NCI-H187 treated with DMSO at 0.1 percent for 48 hours (cell line): ENCODE measurements at regions not wholly inside any gene's neighbourhood (a gene's known extent, or its start where the extent isn't known, plus 50 kb on each side); places are given as distances from the start of the nearest gene placed in this dataset.

Experiments used
- DNase-seq: peaks from one replicate; lab custom pipeline; 2025; lab: John Stamatoyannopoulos, UW

DNA sequence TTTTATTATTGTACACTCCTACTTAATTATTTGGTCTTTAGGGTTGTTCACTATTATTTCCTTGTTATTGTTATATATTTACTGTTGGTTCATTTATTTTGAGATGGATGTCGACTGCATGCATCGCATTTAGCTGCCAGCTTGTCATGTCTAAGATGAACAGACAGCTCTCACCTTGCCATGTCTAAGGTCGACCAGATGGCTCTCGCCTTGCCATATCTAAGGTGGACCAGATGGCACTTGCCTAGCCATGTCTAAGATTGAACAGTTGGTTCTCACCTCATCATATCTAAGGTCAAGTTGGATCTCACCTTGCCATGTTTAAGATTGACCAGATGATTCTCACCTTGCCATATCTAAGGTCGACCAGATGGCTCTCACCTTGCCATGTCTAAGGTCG lies 1440.9 kb downstream of the UQCRFS1 start:
- DNase-seq, result no peak

DNA sequence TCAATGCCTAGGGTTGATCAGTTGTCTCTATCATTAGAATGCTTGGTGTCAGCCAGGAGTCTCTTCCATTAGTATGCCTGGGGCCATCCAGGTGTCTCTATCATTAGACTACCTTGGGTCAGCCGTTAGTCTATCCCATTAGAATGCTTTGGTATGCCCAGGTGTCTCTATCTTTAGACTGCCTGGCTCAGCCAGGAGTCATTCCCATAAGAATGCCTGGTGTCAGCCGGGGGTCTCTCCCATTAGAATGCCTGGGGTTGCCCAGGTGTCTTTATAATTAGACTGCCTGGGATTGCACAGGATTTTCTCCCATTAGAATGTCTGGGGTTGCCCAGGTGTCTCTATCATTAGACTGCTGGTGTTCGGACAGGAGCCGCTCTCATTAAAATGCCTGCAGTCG lies 1442.9 kb downstream of the UQCRFS1 start:
- no peak for DNase-seq

DNA sequence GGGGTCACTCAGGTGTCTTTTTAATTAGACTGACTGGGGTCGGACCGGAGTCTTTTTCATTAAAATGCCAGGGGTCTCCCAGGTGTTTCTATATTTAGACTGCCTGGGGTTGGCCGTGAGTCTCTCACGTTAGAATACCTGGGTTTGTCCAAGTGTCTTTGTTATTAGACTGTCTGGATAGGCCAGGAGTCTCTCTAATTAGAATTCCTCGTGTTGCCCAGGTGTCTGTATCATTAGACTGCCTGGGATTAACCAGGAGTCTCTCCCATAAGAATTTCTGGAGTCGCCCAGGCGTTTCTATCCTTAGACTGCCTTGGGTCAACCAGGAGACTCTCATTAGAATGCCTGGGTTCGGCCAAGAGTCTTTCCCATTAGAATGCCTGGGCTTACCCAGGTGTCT lies 1445.7 kb downstream of the UQCRFS1 start:
- no peak for DNase-seq

DNA sequence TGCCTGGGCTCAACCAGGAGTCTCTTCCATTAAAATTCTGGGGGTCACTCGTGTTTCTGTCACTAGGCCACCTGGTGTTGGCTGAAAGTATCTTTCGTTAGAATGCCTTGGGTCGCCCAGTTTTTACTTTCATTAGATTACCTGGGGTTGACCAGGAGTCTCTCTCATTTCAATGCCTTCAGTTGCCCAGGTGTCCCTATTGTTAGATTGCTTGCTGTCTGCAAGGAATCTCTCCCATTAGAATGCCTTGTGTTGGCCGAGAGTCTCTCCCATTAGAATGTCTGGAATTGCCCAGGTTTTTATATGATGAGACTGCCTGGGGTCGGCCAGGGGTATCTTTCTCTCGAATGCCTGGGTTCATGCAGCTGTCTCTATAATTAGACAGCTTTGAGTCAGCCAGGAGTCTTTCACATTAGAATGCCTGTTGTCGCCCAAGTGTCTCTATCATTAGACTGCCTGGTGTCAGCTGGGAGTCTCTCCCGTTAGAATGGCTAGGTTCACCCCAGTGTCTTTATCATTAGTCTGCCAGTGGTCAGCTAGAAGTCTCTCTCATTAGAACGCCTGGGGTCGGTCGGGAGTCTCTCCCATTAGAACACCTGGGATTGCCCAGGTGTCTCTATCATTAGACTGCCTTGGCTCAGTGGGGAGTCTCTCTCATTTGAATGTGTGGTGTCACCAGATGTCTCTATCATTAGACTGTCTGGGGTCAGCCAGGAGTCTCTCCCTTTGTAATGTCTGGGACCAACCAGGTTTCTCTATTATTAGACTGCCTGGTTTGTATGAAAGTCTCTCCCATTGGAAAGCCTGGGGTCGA lies 1446.8 kb downstream of the UQCRFS1 start:
- no peak for DNase-seq

DNA sequence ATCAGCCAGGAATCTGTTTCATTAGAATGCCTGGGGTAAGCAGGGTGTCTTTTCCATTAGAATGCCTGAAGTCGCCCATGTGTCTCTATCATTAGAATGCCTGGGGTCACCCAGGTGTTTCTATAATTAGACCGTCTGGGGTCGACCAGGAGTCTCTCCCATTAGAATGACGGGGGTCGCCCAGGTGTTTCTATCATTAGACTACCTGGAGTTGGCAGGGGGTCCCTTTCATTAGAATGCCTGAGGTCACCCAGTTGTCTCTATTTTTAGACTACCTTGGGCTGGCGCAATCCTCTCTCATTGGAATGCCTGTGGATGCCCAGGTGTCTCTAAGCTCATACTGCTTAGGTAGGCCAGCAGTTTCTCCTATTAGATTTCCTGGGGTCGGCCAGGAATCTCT lies 1447.6 kb downstream of the UQCRFS1 start:
- no peak for DNase-seq

DNA sequence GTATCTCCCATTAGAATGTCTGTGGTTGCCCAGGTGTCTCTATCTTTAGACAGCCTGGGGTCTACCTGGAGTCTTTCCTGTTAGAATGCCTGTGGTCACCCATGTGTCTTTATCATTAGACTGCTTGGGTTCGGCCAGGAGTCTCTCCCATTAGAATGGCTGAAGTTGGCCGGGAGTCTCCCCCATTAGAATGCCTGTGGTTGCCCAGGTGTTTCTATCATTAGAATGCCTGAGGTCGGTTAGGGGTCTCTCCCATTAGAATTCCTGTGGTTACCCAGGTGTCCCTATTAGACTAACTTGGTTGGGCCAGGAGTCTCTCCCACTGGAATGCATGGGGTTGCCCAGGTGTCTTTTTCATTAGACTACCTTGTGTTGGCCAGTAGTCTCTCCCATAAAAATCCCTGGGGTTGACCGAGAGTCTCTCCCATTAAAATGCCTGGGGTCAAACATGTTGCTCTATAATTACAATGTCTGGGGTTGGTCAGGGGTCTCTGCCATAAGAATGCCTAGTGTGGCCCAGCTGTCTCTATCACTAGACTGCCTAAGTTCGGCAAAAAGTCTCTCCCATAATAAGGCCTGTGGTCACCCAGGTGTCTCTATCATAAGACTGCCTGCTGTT lies 1448.7 kb downstream of the UQCRFS1 start:
- no peak for DNase-seq

DNA sequence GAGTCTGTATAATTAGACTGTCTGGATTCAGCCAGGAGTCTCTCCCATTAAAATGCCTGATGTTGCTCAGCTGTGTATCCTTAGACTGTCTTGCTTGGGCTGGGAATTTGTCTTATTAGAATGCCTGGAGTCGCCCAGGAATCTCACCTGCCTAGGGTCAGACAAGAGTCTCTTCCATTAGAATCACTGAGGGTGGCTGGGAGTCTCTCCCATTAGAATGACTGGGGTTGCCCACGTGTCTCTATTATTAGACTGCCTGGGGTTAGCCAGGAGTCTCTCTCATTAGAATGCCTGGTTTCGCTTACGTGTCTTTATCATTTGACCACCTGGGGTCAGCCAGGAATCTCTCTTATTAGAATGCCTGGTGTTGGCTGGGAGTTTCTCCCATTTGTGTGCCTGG lies 1450.0 kb downstream of the UQCRFS1 start:
- no peak for DNase-seq

DNA sequence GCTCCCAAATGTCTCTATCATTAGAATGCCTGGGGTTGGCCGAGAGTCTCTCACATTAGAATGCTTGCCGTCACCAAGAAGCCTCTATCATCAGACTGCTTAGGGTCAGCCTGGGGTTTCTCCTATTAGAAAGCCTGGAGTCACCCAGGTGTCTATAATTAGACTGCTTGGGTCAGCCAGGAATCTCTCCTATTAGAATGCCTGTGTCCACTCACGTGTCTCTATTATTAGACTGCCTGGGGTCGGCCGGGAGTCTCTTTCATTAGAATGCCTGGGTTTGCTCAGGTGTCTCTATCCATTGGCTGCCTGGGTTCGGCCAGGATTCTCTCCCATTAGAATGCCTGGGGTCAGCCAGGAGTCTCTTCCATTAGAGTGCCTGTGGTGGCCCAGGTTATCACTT lies 1453.1 kb downstream of the UQCRFS1 start:
- DNase-seq, result no peak

DNA sequence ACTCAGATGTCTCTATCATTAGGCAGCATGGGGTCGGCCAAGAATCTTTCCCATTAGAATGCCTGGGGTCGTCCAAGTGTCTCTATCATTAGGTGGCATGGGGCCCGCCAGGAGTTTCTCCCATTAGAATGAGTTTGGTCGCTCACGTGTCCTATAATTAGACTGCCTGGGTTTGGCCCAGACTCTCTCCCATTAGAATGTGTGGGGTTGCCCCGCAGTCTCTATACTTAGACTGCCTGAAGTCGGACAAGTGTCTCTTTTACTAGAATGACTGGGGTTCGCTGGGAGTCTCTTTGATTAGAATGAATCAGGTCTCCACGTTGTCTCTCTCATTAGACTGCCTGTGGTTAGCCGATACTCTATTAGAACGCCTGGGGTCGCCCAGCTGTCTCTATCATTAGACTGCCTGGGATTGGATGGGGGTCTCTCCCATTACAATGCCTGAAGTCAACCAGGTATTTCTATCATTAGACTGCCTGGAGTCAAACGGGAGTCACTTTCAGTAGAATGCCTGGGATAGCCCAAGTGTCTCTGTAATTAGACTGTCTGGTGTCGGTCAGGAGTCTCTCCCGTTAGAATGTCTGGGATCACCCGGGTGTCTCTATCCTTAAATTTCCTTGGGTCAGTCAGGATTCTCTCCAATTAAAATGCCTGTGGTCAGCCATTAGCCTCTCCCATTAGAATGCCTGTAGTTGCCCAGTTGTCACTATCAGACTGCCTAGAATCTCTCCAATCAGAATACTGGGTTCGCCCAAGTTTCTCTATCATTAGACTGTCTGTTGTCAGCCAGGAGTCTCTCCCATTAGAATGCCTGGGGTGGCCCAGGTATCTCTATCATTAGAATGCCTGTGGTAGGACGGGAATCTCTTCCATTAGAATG lies 1454.1 kb downstream of the UQCRFS1 start:
- DNase-seq, result no peak

DNA sequence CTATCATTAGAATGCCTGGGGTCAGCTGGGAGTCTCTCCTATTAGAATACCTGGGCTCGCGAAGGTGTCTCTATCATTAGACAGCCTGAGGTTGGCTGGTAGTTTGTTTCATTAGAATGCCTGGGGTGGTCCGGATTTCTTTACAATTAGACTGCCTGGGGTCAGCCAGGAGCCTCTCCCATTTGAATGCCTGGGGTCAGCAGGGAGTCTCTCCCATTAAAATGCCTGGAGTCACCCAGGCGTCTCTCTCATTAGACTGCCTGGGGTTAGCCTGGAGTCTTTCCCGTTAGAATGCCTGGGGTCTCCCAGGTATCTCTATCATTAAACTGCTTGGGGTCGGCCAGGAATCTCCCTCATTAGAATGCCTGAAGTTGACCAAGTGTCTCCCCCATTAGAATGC lies 1458.3 kb downstream of the UQCRFS1 start:
- DNase-seq, result no peak

DNA sequence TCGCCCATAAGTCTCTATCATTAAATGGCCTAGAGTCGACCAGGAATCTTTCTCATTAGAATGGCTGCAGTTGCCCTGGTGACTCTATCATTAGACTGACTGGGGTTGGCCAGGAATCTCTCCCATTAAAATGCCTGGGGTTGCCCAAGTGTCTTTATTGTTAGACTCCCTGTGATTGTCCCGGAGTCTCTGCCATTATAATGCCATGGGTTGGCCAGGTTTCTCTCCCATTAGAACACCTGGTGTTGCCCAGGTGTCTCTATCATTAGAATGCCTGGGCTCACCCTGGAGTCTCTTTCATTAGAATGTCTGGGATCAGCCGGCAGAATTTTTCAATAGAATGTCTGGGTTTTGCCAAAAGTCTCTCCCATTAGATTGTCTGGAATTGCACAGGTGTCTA lies 1459.3 kb downstream of the UQCRFS1 start:
- no peak for DNase-seq

DNA sequence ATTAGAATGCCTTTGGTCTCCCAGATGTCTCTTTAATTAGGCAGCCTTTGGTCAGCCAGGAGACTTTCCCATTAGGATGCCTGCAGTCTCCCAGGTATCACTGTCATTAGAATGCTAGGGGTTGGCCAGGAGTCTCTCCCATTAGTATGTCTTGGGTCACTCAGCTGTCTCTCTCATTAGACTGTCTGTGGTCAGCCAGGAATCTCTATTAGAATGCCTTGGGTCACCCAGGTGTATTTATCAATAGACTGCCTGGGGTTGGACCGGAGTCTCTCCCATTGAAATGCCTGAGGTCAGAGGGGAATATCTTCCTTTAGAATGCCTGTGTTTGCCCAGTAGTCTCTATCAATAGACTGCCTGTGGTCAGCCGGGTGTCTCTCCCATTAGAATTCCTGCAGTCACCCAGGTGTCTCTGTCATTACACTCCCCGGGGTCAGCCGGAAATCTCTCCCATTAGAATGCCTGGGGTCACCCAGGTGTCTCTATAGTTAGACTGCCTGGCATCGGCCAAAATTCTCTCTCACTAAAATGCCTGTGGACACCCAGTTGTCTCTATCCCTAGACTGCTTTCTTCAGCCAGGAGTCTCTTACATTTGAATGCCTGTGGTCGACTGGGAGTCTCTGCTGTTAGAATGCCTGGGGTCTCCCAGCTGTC lies 1460.3 kb downstream of the UQCRFS1 start:
- no peak for DNase-seq

DNA sequence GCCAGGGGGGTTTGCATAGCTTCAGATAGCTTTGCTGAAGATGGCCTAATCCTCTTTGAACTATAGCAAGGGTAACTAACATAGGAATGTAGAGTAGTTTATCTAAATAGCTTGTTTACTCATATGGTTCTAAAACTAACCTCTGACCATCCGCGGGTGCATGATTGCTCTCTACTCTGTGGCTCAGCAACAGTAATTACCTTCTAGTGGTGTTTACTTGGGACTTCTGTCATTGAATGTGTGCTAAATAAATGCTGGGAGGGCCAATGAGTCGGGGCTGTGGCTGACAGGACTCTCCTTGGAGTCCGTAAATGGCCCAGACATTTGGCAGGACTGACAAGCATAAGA lies 1461.9 kb downstream of the UQCRFS1 start:
- DNase-seq, result no peak

DNA sequence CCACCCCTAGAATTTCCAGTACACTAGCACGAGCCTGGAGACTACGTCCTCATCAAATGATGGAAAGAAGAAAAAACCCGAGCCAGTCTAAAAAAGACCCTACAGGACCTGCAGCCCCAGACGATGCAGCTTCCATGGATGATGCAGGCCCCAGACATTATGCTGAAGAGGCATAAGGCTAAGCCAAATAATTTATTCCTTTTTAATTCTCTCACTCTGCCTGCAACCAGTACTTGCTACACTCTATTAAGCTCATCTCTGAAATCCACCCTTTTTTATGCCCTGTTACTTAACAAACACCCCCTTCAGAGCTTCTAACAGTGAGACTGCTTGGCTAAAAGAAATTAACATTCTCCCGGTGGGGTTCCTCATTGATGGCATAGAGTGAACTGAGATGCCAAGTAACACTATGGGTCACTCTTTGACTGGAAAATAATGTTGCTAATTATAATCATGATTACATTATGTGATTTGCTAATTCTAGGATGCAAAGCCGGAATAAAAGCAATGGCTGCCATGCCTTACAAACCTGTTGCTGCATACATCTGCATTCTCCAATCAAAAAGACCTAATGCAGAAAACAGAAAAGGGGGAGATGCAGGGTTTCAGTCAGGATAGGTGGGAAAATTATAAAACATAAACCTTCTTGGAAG lies 1462.4 kb downstream of the UQCRFS1 start:
- DNase-seq, result no peak

DNA sequence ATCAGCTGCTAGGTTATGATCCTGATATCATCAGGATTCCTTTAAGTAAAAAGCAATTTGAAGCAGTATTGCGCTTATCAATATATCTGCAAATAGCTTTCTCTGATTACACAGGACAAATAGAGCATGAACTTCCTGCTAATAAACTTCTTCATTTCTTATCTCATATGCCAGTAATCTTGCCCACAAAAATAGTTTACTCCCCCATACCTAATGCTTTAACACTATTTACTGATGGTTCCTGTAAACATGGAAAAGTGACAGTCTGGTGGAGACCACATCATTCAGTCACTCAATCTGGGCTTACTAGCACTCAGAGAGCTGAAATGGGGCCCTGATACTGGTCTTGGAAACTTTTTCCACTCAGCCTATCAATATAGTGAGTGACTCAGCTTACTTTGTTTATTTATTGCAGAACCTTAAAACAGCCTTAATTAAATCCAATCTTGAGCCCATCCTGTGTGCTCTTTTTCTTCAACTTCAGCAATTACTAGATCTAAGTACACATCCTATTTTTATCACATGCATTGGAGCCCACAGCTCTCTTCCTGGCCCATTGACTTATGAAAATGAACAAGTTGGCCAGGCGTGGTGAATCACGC lies 1464.3 kb downstream of the UQCRFS1 start:
- no peak for DNase-seq

DNA sequence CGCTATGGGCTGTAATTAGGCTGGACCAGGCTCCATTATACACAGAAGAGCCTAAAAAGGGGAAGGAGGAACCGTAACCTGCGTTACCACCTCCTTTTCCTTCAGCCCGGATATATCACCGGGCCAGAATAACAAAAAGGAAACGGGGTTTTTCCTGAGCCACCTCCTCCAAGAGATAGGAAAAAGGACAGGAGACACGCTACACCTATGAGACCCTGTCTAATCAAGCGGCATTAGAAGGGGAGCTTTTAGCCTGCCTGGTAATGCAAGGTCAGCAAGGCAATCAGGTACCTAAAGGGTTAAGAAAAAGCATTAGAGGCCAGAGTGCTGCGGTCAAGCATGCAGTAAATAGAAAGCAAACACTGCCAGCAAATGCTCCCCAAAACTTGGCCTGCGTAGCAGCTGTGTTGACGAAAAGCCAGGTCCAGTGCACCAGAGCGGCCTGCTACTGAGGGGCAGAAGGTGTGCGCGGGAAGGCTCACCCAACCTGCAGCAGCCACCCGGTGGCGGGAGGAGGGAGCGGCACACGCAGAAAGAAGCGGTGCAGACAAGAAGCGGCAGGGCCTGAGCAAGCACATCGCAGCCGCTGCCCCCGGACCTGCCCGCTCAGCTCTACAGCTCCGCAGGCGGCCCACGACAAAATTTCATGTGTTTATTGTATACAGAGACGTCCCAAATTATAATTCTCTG lies 1466.1 kb downstream of the UQCRFS1 start:
- DNase-seq, result no peak

DNA sequence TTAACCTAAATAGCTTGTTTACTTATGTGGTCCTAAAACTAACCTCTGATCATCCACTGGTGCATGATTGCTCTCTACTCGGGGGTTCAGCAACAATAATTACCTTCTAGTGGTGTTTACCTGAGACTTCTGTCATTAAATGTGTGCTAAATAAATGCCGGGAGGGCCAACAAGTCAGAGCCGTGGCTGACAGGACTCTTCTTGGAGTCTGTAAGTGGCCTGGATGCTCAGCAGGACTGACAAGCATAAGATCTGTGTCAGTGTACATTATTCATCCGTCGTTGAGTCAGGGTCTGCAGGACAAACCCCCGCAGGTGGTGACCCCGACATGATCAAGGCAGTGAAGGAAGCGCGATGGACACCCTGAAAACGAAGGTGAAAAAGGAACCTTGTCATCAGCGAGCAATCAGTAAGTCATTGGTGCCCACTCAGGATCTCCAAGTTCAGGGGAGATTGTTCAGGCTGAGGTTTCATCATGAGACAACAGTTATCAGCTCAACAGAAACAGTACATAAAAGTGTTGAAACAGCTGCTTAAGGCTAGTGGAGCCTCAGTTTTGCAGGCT lies 1466.9 kb downstream of the UQCRFS1 start:
- no peak for DNase-seq

DNA sequence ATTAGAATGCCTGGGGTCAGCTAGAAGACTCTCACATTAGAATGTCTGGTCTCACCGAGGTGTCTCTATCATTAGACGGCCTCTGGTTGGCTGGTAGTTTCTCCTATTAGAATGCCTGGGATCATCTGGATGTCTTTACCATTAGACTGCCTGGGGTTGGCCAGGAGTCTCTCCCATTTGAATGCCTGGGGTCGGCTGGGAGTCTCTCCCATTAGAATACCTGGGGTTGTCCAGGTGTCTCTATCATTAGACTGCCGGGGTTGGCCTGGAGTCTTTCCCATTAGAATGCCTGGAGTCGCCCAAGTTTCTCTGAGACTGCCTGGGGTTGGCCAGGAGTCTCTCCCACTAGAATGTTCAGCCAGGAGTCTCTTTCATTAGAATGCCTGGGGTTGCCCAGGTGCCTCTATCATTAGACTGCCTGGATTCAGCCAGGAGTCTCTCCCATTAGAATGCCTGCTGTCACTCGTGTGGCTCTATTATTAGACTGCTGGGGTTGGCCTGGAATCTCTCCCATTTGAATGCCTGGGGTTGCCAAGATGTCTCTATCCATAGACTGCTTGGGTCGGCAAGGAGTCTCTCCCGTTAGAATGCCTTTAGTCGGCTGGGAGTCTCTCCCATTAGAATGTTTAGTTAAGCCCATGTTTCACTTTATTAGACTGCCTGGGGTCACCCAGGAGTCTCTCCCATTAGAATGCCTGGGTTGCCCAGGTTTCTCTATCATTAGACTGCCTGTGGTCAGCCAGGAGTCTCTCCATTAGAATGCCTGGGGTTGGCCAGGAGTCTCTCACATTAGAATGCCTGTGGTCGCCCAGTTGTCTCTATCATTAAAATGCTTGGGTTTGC lies 1467.8 kb downstream of the UQCRFS1 start:
- DNase-seq, result no peak

DNA sequence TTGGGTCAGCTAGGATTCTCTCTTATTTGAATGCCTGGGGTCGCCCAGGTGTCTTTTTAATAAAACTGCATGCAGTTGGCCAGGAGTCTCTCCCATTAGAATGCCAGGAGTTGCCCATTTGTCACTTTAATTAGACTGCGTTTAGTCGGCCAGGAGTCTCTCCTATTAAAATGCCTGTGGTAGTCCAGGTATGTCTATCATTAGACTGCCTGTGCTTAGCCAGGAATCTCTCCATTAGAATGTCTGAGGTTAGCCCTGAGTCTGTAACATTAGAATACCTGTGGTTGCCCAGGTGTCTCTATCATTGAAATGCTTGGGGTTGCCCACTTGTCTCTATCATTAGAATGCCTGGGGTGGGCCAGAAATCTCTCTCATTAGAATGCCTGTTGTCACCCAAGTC lies 1470.9 kb downstream of the UQCRFS1 start:
- no peak for DNase-seq

DNA sequence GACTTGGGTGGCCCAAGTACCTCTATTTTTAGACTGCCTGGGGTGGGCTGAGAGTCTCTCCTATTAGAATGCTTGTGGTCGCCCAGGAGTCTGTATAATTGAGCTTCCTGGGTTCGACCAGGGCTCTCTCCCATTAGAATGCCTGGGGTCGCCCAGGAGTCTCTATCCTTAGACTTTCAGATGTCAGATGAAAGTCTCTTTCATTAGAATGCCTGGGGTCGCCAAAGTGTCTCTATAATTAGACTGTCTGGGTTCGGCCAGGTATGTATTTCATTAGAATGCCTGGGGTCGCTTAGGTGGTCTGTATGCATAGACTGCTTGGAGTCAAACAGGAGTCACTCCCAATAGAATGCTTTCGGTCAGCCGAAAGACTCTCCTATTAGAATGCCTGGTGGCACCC lies 1471.7 kb downstream of the UQCRFS1 start:
- no peak for DNase-seq
